GM12878 (cell line): ENCODE measurements at regions not wholly inside any gene's neighbourhood (a gene's known extent, or its start where the extent isn't known, plus 50 kb on each side); places are given as distances from the start of the nearest gene placed in this dataset.

ENCODE experiments used
- ATAC-seq: fragments of 200-7000 bp; cut with Tn5 transposase; 3 replicates; pipeline ENCODE4 v1.9.1; 2020; ENCODE audit warnings: mild to moderate bottlenecking, moderate library complexity
- BruUV-seq: library from RNA; stranded (reverse); fragments of 400-500 nt; replicated peaks from 2 replicates; lab custom pipeline; 2021; lab: Mats Ljungman, UMichigan
- CTCF ChIA-PET: fragments of 300-600 bp; sonication (Branson Sonifier 250); formaldehyde crosslinking; extraction: SDS; loops from one replicate; lab custom pipeline; 2021; ENCODE audit warnings: inconsistent platforms; lab: Yijun Ruan, JAX
- POLR2A ChIA-PET: fragments of 350-600 bp; formaldehyde crosslinking; extraction: SDS; loops from one replicate; lab custom pipeline; 2021; ENCODE audit warnings: inconsistent platforms; lab: Charles Lee
- RAD21 ChIA-PET: fragments of 300-600 bp; sonication (Branson Sonifier 250); formaldehyde crosslinking; loops from one replicate; lab custom pipeline; 2023; ENCODE audit warnings: antibody characterized with exemption; ENCODE audit not compliant: unreplicated experiment; lab: Charles Lee
- SMC1A ChIA-PET: fragments of 300-600 bp; sonication (Branson Sonifier 250); formaldehyde crosslinking; loops from one replicate; lab custom pipeline; 2023; ENCODE audit not compliant: unreplicated experiment, uncharacterized antibody; lab: Charles Lee
- DNase-seq: peaks from one replicate; pipeline ENCODE4 v3.0.0-alpha.2; 2011; ENCODE audit warnings: low read depth, low spot score
- FAIRE-seq: peaks from 3 replicates; lab custom pipeline; 2011; peaks lifted over from hg19 to GRCh38; lab: Jason Lieb, UNC
- H2AFZ ChIP-seq: 2 replicates; pipeline ENCODE4 v1.6.0; 2011; ENCODE audit warnings: low read depth, low read length, control low read depth; ENCODE audit not compliant: control insufficient read depth
- H3K27ac ChIP-seq: 2 replicates; pipeline ENCODE4 v1.5.1; 2011; ENCODE audit warnings: control low read depth; ENCODE audit not compliant: control insufficient read depth, insufficient read depth
- H3K27me3 ChIP-seq, 2 experiments: replicated peaks in 1 of 2; 2 replicates each; pipeline versions ENCODE4 v1.6.0 to v1.6.1; 2011; ENCODE audit warnings: low read length in 1 of 2; ENCODE audit not compliant: control insufficient read depth in 2 of 2, insufficient read depth in 2 of 2
- H3K36me3 ChIP-seq, 2 experiments: 2 replicates each; pipeline ENCODE4 v1.5.1; 2011; ENCODE audit warnings: low read length in 1 of 2; ENCODE audit not compliant: control insufficient read depth in 2 of 2, insufficient read depth in 2 of 2
- H3K4me1 ChIP-seq: 2 replicates; pipeline ENCODE4 v1.6.1; 2011; ENCODE audit warnings: mild to moderate bottlenecking, low read length, moderate library complexity, mixed read lengths; ENCODE audit not compliant: control insufficient read depth, insufficient read depth
- H3K4me2 ChIP-seq: 2 replicates; pipeline ENCODE4 v1.6.0; 2011; ENCODE audit warnings: control low read depth; ENCODE audit not compliant: control insufficient read depth, insufficient read depth
- H3K4me3 ChIP-seq: fragments of 200-600 bp; sonication (generic); 2 replicates; pipeline ENCODE4 v1.5.1; 2016
- H3K79me2 ChIP-seq: 2 replicates; pipeline ENCODE4 v1.6.0; 2011; ENCODE audit warnings: low read length; ENCODE audit not compliant: control insufficient read depth, insufficient read depth
- H3K9ac ChIP-seq: 2 replicates; pipeline ENCODE4 v1.8.0; 2011; ENCODE audit warnings: low read length, control low read depth, mixed read lengths; ENCODE audit not compliant: control insufficient read depth, insufficient read depth
- H3K9me3 ChIP-seq: replicated peaks from 3 replicates; pipeline ENCODE4 v1.5.1; 2011; ENCODE audit warnings: mild to moderate bottlenecking, low read length; ENCODE audit not compliant: control insufficient read depth, insufficient read depth
- H4K20me1 ChIP-seq: 2 replicates; pipeline ENCODE4 v1.6.0; 2011; ENCODE audit not compliant: control insufficient read depth, insufficient read depth
- CREM ChIP-seq: IDR thresholded peaks from 2 replicates; pipeline ENCODE4 v1.6.1; 2014; ENCODE audit warnings: antibody characterized with exemption, low read depth
- DPF2 ChIP-seq: fragments of 450-650 bp; IDR thresholded peaks from 2 replicates; pipeline ENCODE4 v1.6.1; 2017; ENCODE audit warnings: mild to moderate bottlenecking
- IRF4 ChIP-seq: IDR thresholded peaks from 2 replicates; pipeline ENCODE4 v1.6.1; 2011; ENCODE audit warnings: low read depth, low read length
- KDM1A ChIP-seq: fragments of 200-600 bp; sonication (generic); IDR thresholded peaks from 2 replicates; pipeline ENCODE4 v1.6.1; 2016; ENCODE audit warnings: borderline replicate concordance
- NR2C2 ChIP-seq: IDR thresholded peaks from 2 replicates; pipeline ENCODE4 v1.6.1; 2011; ENCODE audit warnings: borderline replicate concordance, low read depth; ENCODE audit not compliant: control insufficient read depth, insufficient read length
- PKNOX1 ChIP-seq: fragments of 450-650 bp; IDR thresholded peaks from 2 replicates; pipeline ENCODE4 v1.6.1; 2016; ENCODE audit warnings: mild to moderate bottlenecking
- SIX5 ChIP-seq: IDR thresholded peaks from 2 replicates; pipeline ENCODE4 v1.6.1; 2011; ENCODE audit warnings: mild to moderate bottlenecking, low read depth, low read length, moderate library complexity; ENCODE audit not compliant: severe bottlenecking
- SMAD1 ChIP-seq: fragments of 450-650 bp; IDR thresholded peaks from 2 replicates; pipeline ENCODE4 v1.6.1; 2018; ENCODE audit warnings: mild to moderate bottlenecking, low read depth; ENCODE audit not compliant: partially characterized antibody
- SRF ChIP-seq, 2 experiments: IDR thresholded peaks; 2 replicates each; pipeline ENCODE4 v1.6.1; 2011; ENCODE audit warnings: low read depth in 2 of 2, low read length in 2 of 2, mild to moderate bottlenecking in 1 of 2, moderate library complexity in 1 of 2
- WGBS: methylation state at CpG from one replicate; pipeline ENCODE4 v1.1.6; 2016; ENCODE audit warnings: low lambda C conversion rate; ENCODE audit not compliant: insufficient replicate concordance, insufficient coverage; ENCODE audit errors: missing lambda C conversion rate; 5-methylcytosine and 5-hydroxymethylcytosine counted together
- in situ Hi-C: fragments of 300-500 bp; cut with MboI; formaldehyde crosslinking; loops from 9 replicates; pipeline ENCODE4 v1.14.3; 2018; ENCODE audit warnings: mixed read lengths
- intact Hi-C: fragments of 100-400 bp; cut with micrococcal nuclease; formaldehyde crosslinking; loops from one replicate; pipeline ENCODE4 v1.14.2; 2022; ENCODE audit not compliant: unreplicated experiment

DNA sequence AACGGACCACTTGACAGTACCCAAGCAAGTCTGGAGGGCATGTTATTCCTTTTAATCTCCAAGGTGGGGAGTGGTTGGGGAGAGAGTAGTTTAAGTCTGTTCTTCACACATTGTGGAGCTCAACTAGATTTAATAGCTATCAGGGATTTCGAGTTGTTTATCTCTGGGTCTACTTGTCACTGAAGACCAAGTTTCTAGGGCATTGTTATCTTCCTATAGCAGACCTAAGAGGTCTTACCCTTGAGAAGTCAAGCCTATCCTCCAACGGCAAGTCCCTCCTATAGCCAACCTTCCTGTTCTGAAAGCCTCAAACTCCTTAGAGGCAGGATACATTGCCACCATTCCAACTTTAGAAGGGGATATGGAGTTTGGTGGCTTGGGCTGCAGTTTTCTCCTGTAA, 164.5 kb upstream of the MOCS1 start:
- Histone ChIP-seq H3K4me2 (no peak overlapping the region), H3K27me3 (no peaks in the 10 kb centered on the region), H3K9me3 (no peaks in the 10 kb centered on the region; the same call in 2 of the 3 replicates), H3K79me2 (no peaks in the 10 kb centered on the region), H3K27ac (no peak overlapping the region), H4K20me1 (no peaks in the 10 kb centered on the region), H3K4me3 (no peak overlapping the region), H3K4me1 (no peaks in the 10 kb centered on the region), H3K36me3 (no peaks in the 10 kb centered on the region), H3K9ac (no peak overlapping the region), H2AFZ (no peak overlapping the region)
- ChIA-PET SMC1A (interaction anchor here (1.0 to 2.2 kb wide), 5 partner anchors 12 to 73 kb away, joined by 3 to 9 read pairs (median 3); no protein-coding TSS in a partner anchor), POLR2A (no interaction called here), RAD21 (no interaction called here), CTCF (no interaction called here)
- DNase-seq (no peak), ATAC-seq (no peak), FAIRE-seq (no peak)
- in situ Hi-C loops, result no loop called here
- TF ChIP-seq PKNOX1 (no peak), IRF4 (no peak), CREM (no peak), SIX5 (no peak), NR2C2 (no peak), SMAD1 (no peak), KDM1A (no peak), DPF2 (no peak), SRF (IDR thresholded peaks at IDR 0.05; ENCODE audit: low read depth in 2 of 2, low read length in 2 of 2) (no peak)
- no TSS peak for BruUV-seq
- 4% methylated on average over 3 of the region's 3 CpGs for WGBS
- intact Hi-C loops, result no loop called here
